Mesendoderm (in vitro differentiated cells): ENCODE measurements at regions not wholly inside any gene's neighbourhood (a gene's known extent, or its start where the extent isn't known, plus 50 kb on each side); places are given as distances from the start of the nearest gene placed in this dataset.

Experiments
- DNase-seq: peaks from one replicate; pipeline ENCODE4 v3.0.0; 2013
- H2AK5ac ChIP-seq: 2 replicates; pipeline ENCODE4 v1.6.1; 2013; ENCODE audit warnings: low read length, inconsistent platforms
- H2BK120ac ChIP-seq: 2 replicates; pipeline ENCODE4 v1.6.1; 2013; ENCODE audit warnings: low read depth, mild to moderate bottlenecking, low read length, moderate library complexity, mixed read lengths
- H2BK15ac ChIP-seq: replicated peaks from 2 replicates; pipeline ENCODE4 v1.6.1; 2013; ENCODE audit warnings: low read depth, mild to moderate bottlenecking, moderate library complexity
- H2BK5ac ChIP-seq: 2 replicates; pipeline ENCODE4 v1.6.1; 2013; ENCODE audit warnings: low read length, inconsistent platforms
- H3K18ac ChIP-seq: 2 replicates; pipeline ENCODE4 v1.6.1; 2013; ENCODE audit warnings: mild to moderate bottlenecking, low read length, mixed read lengths
- H3K23ac ChIP-seq: one replicate; pipeline ENCODE4 v1.6.1; 2013; ENCODE audit warnings: low read length
- H3K27ac ChIP-seq: 2 replicates; pipeline ENCODE4 v1.5.1; 2013; ENCODE audit warnings: low read depth, mild to moderate bottlenecking, inconsistent platforms, low read length, moderate library complexity
- H3K27me3 ChIP-seq: 2 replicates; pipeline ENCODE4 v1.6.1; 2013; ENCODE audit warnings: low read length, control low read depth, mild to moderate bottlenecking, inconsistent platforms; ENCODE audit not compliant: insufficient read depth, poor library complexity
- H3K36me3 ChIP-seq: 2 replicates; pipeline ENCODE4 v1.6.1; 2013; ENCODE audit warnings: low read length, inconsistent platforms; ENCODE audit not compliant: control insufficient read depth, insufficient read depth
- H3K4ac ChIP-seq: one replicate; pipeline ENCODE4 v1.6.1; 2013; ENCODE audit warnings: low read depth, mild to moderate bottlenecking, low read length, moderate library complexity
- H3K4me1 ChIP-seq: 2 replicates; pipeline ENCODE4 v1.6.1; 2013; ENCODE audit warnings: low read depth, low read length, inconsistent platforms; ENCODE audit not compliant: control insufficient read depth
- H3K4me2 ChIP-seq: 2 replicates; pipeline ENCODE4 v1.6.1; 2013; ENCODE audit warnings: low read length
- H3K4me3 ChIP-seq: 2 replicates; pipeline ENCODE4 v1.5.1; 2013; ENCODE audit warnings: mild to moderate bottlenecking, low read length
- H3K56ac ChIP-seq: one replicate; pipeline ENCODE4 v1.6.1; 2013; ENCODE audit warnings: low read length
- H3K79me1 ChIP-seq: 2 replicates; pipeline ENCODE4 v1.6.1; 2013; ENCODE audit warnings: low read length, inconsistent platforms
- H3K79me2 ChIP-seq: 2 replicates; pipeline ENCODE4 v1.6.1; 2013; ENCODE audit warnings: mild to moderate bottlenecking, low read length; ENCODE audit not compliant: control insufficient read depth, insufficient read depth
- H3K9ac ChIP-seq: 2 replicates; pipeline ENCODE4 v1.6.1; 2013; ENCODE audit warnings: low read length, inconsistent platforms
- H4K5ac ChIP-seq: one replicate; pipeline ENCODE4 v1.6.1; 2013; ENCODE audit warnings: low read length
- H4K8ac ChIP-seq: one replicate; pipeline ENCODE4 v1.6.1; 2013; ENCODE audit warnings: low read depth, mild to moderate bottlenecking, control low read depth, low read length, moderate library complexity
- WGBS: extraction: QIAGEN DNeasy Blood & Tissue Kit; methylation state at CpG from one replicate; pipeline ENCODE4 v1.1.7; 2013; ENCODE audit warnings: low lambda C conversion rate, missing lambda C conversion rate; ENCODE audit not compliant: insufficient coverage; ENCODE audit errors: extremely low coverage; 5-methylcytosine and 5-hydroxymethylcytosine counted together

GRCh38 chr3:70501561-70501960, 189.1 kb upstream of the MDFIC2 start:
- H3K4me3 ChIP-seq = no peak overlapping the region
- no CpG with 5 or more reads among the region's 3 CpGs for WGBS
- H3K9ac ChIP-seq = no peak overlapping the region
- H3K4me1 ChIP-seq = no peaks in the 10 kb centered on the region
- no peak overlapping the region for H3K27ac ChIP-seq
- no peaks in the 10 kb centered on the region for H3K79me2 ChIP-seq
- no peak overlapping the region for H4K8ac ChIP-seq
- DNase-seq = no peak
- H3K36me3 ChIP-seq = no peaks in the 10 kb centered on the region
- H3K23ac ChIP-seq = no peak overlapping the region
- H3K27me3 ChIP-seq = peaks cover 2% of the 10 kb centered on the region
- H2AK5ac ChIP-seq = no peak overlapping the region
- no peak overlapping the region for H2BK15ac ChIP-seq
- no peak overlapping the region for H3K18ac ChIP-seq
- H3K79me1 ChIP-seq = no peaks in the 10 kb centered on the region
- no peak overlapping the region for H3K4me2 ChIP-seq
- no peak overlapping the region for H2BK5ac ChIP-seq
- H3K56ac ChIP-seq = no peak overlapping the region
- H2BK120ac ChIP-seq = no peak overlapping the region
- H4K5ac ChIP-seq = no peak overlapping the region
- no peak overlapping the region for H3K4ac ChIP-seq

GRCh38 chr3:70488816-70489215, 176.4 kb upstream of the MDFIC2 start:
- Histone ChIP-seq H3K4me2 (no peak overlapping the region), H3K27me3 (no peaks in the 10 kb centered on the region), H2AK5ac (no peak overlapping the region), H3K4me1 (no peaks in the 10 kb centered on the region), H4K8ac (no peak overlapping the region), H4K5ac (no peak overlapping the region), H3K9ac (no peak overlapping the region), H2BK15ac (no peak overlapping the region), H3K18ac (no peak overlapping the region), H3K4me3 (no peak overlapping the region), H3K23ac (no peak overlapping the region), H3K56ac (no peak overlapping the region), H3K27ac (no peak overlapping the region), H3K4ac (no peak overlapping the region), H3K79me1 (no peaks in the 10 kb centered on the region), H2BK120ac (no peak overlapping the region), H2BK5ac (no peak overlapping the region), H3K36me3 (no peaks in the 10 kb centered on the region), H3K79me2 (no peaks in the 10 kb centered on the region)
- no CpG with 5 or more reads among the region's 7 CpGs for WGBS
- peak; percentile 5 for DNase-seq

DNA sequence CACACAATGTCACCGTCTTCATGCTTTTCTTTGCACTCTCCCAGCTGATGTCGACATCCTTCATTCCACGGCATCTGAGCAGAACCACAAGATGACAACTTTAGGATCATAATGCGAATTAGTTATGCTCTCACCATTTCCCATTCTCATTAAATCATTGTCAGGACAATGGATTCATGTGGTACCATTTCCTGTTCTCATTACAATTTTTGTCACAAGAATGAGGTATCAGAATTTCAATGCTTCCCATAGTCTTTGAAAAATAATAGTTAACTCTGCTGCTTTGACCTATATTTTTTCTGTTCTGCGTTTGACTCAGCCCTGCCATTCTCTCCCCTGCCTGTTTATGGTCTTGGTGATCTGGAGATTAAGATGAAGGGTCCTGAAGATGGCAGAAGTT, 175.7 kb upstream of the MDFIC2 start:
- Histone ChIP-seq H4K8ac (no peak overlapping the region), H3K27ac (no peak overlapping the region), H3K27me3 (no peaks in the 10 kb centered on the region), H3K56ac (no peak overlapping the region), H4K5ac (no peak overlapping the region), H2BK120ac (no peak overlapping the region), H3K23ac (no peak overlapping the region), H3K79me1 (no peaks in the 10 kb centered on the region), H3K9ac (no peak overlapping the region), H3K4me1 (no peaks in the 10 kb centered on the region), H3K79me2 (no peaks in the 10 kb centered on the region), H3K4me3 (no peak overlapping the region), H3K4me2 (no peak overlapping the region), H3K4ac (no peak overlapping the region), H2AK5ac (no peak overlapping the region), H2BK15ac (no peak overlapping the region), H3K18ac (no peak overlapping the region), H3K36me3 (no peaks in the 10 kb centered on the region), H2BK5ac (no peak overlapping the region)
- no CpG with 5 or more reads among the region's 5 CpGs for WGBS
- DNase-seq = peak; percentile 2

DNA sequence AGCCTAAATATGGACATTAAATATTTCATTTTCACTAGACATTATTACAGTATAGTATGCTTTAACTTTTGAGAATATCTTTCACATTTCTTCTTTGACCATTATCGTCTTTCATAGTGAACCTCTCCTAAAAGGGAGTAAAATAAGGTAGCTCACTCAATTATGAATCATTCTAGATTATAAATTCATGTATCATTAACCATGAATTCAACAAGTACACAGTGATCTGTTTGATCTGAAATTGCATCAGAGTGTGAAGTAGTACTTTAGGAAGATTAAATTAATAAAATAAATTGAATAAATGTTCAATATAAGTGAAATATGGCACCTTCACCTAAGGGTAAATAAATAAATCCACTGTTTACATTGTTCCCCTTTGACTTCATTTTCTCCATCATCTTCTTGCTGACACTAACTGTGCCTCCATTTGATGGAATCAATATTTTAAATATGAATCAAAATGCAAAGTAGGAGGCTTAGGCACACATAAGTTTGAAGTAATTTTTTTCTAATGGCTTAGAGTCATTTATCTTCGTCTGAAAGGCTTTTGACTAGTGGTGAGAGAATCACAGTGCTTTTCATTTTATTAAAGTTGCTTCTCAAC, 174.1 kb upstream of the MDFIC2 start:
- H3K36me3 ChIP-seq = no peaks in the 10 kb centered on the region
- no peak overlapping the region for H3K27ac ChIP-seq
- no peaks in the 10 kb centered on the region for H3K4me1 ChIP-seq
- H2BK5ac ChIP-seq = no peak overlapping the region
- no peak overlapping the region for H3K18ac ChIP-seq
- H4K8ac ChIP-seq = no peak overlapping the region
- WGBS = no CpG with 5 or more reads among the region's 2 CpGs
- H2AK5ac ChIP-seq = no peak overlapping the region
- DNase-seq = no peak
- H3K9ac ChIP-seq = no peak overlapping the region
- H2BK120ac ChIP-seq = no peak overlapping the region
- H3K27me3 ChIP-seq = no peaks in the 10 kb centered on the region
- H3K79me2 ChIP-seq = no peaks in the 10 kb centered on the region
- no peaks in the 10 kb centered on the region for H3K79me1 ChIP-seq
- H3K56ac ChIP-seq = no peak overlapping the region
- no peak overlapping the region for H4K5ac ChIP-seq
- H3K4me3 ChIP-seq = no peak overlapping the region
- no peak overlapping the region for H3K4ac ChIP-seq
- H2BK15ac ChIP-seq = no peak overlapping the region
- H3K23ac ChIP-seq = no peak overlapping the region
- H3K4me2 ChIP-seq = no peak overlapping the region

DNA sequence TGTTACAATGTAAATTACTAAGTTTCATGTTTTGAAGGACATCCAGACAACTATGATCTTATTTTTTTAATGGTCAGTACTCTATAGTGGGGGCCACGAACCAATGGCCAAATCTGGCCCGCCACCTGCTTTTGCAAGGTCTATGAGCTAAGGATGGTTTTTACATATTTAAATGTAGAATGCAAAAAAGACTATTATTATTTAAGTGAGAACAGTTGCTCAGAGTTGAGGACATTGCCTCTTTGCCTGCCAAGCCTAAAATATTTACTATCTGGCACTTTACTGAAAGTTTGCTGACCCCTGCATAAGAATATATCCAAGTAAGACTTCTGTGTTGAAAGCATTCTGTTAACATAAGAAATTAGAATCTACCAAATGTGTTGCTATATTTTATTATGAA, 163.7 kb upstream of the MDFIC2 start:
- no CpG with 5 or more reads among the region's 2 CpGs for WGBS
- Histone ChIP-seq H2BK5ac (no peak overlapping the region), H2AK5ac (no peak overlapping the region), H3K4ac (no peak overlapping the region), H3K27me3 (no peaks in the 10 kb centered on the region), H4K8ac (no peak overlapping the region), H3K4me1 (no peaks in the 10 kb centered on the region), H3K79me1 (no peaks in the 10 kb centered on the region), H3K36me3 (no peaks in the 10 kb centered on the region), H3K4me3 (no peak overlapping the region), H3K23ac (no peak overlapping the region), H2BK15ac (no peak overlapping the region), H3K18ac (no peak overlapping the region), H3K4me2 (no peak overlapping the region), H2BK120ac (no peak overlapping the region), H3K79me2 (no peaks in the 10 kb centered on the region), H3K56ac (no peak overlapping the region), H3K27ac (no peak overlapping the region), H3K9ac (no peak overlapping the region), H4K5ac (no peak overlapping the region)
- DNase-seq = no peak
